HL-60 (cell line): ENCODE measurements at regions not wholly inside any gene's neighbourhood (a gene's known extent, or its start where the extent isn't known, plus 50 kb on each side); places are given as distances from the start of the nearest gene placed in this dataset.

Source experiments
- DNase-seq, 2 experiments: peaks; one replicate each; pipeline ENCODE4 v3.0.0-alpha.2; 2010 to 2020; ENCODE audit warnings: low read depth in 1 of 2, low spot score in 1 of 2
- H3K27ac ChIP-seq: fragments of 250-450 bp; sonication (Bioruptor Pico); replicated peaks from 2 replicates; pipeline ENCODE4 v1.5.1; 2020; ENCODE audit warnings: mild to moderate bottlenecking, moderate library complexity
- H3K27me3 ChIP-seq: fragments of 250-450 bp; sonication (Bioruptor Pico); 2 replicates; pipeline ENCODE4 v1.5.1; 2021; ENCODE audit warnings: mild to moderate bottlenecking, moderate library complexity; ENCODE audit not compliant: insufficient read depth, poor library complexity, severe bottlenecking
- H3K4me3 ChIP-seq: replicated peaks from 2 replicates; pipeline ENCODE4 v1.5.1; 2011; ENCODE audit warnings: mild to moderate bottlenecking, control low read depth, low read length; ENCODE audit not compliant: insufficient read depth
- CTCF ChIP-seq: IDR thresholded peaks from one replicate; pipeline ENCODE4 v1.5.1; 2011; ENCODE audit warnings: low read length, control low read depth, inconsistent platforms; ENCODE audit not compliant: insufficient read depth
- GABPA ChIP-seq: IDR thresholded peaks from 2 replicates; pipeline ENCODE4 v1.6.1; 2012; ENCODE audit warnings: low read depth
- POLR2AphosphoS5 ChIP-seq: IDR thresholded peaks from 2 replicates; pipeline ENCODE4 v1.6.1; 2012; ENCODE audit warnings: low read depth
- REST ChIP-seq: IDR thresholded peaks from 2 replicates; pipeline ENCODE4 v1.6.1; 2012; ENCODE audit warnings: low read depth; ENCODE audit not compliant: insufficient replicate concordance
- SPI1 ChIP-seq: IDR thresholded peaks from 2 replicates; pipeline ENCODE4 v1.6.1; 2012; ENCODE audit warnings: low read depth, mild to moderate bottlenecking, borderline replicate concordance

GRCh38 chr9:94166976-94167346 is 82.7 kb downstream of the PTPDC1 start:
- no peak for DNase-seq
- peak overlapping the region; percentile 90 for H3K27ac ChIP-seq
- TF ChIP-seq GABPA = no peak
- no peak for TF ChIP-seq CTCF
- no peak for TF ChIP-seq SPI1
- peak; percentile 78 for TF ChIP-seq POLR2AphosphoS5
- peak overlapping the region; percentile 59 for H3K4me3 ChIP-seq
- no peaks in the 10 kb centered on the region for H3K27me3 ChIP-seq

GRCh38 chr9:94167376-94167890 is 83.2 kb downstream of the PTPDC1 start:
- peak overlapping the region; percentile 90 for H3K27ac ChIP-seq
- no peak for DNase-seq

DNA sequence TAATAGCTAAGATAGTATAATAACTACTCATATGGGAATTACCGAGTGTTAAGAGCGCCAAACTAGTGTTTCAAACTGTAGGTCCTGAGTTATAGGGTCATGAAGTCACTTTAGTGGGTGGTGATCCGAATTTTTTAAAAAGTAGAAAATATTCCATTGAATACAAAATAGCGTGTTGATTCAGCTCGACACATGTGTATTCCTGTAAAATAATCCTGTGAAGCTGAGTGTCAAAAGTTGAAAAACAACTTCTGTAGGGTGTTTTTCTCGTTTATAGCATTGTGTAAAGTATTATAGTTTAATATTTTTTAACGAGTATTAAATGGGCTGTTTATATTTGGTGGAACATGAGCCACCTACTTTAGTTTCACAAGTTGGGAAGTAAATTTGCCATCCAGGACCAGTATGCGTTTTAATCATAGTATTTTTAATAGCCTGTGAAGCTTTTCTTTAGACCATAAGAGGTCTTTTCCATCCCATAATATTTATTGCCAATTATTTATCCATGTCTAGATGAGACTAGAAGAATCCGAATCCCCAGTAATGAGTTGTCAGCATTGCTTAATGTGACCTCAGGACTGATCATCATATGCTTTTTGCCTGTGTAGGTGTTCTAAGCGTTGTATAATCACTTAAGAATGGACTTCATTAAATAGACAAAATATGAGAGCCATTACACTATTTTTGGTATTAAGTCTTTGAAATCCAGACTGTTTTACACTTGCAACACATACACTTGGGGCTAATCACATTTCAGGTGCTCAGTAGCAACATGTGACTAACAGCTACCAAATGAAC is 84.1 kb downstream of the PTPDC1 start:
- H3K27me3 ChIP-seq = no peaks in the 10 kb centered on the region
- H3K4me3 ChIP-seq = peak overlapping the region; percentile 59
- no peak for TF ChIP-seq CTCF
- TF ChIP-seq GABPA = no peak
- no peak for TF ChIP-seq REST
- TF ChIP-seq POLR2AphosphoS5 = no peak
- TF ChIP-seq SPI1 = no peak
- H3K27ac ChIP-seq = peak overlapping the region; percentile 90
- no peak for DNase-seq

More at GRCh38 chr9:94167376-94167890, 83.2 kb downstream of the PTPDC1 start:
- Histone ChIP-seq H3K27me3 (no peaks in the 10 kb centered on the region), H3K4me3 (peak overlapping the region; percentile 59)
- TF ChIP-seq POLR2AphosphoS5 = no peak
- no peak for TF ChIP-seq CTCF
- TF ChIP-seq GABPA = no peak
- no peak for TF ChIP-seq REST
- TF ChIP-seq SPI1 = no peak
